Astrocyte (in vitro differentiated cells and primary cell): ENCODE measurements at regions not wholly inside any gene's neighbourhood (a gene's known extent, or its start where the extent isn't known, plus 50 kb on each side); places are given as distances from the start of the nearest gene placed in this dataset.

ENCODE experiments used
- EZH2 ChIP-seq: IDR thresholded peaks from 2 replicates; pipeline ENCODE4 v1.6.1; 2012; ENCODE audit warnings: mild to moderate bottlenecking, low read length, inconsistent platforms; ENCODE audit not compliant: insufficient read depth
- TF ChIP-seq, protein P1 (sequence below): IDR thresholded peaks from 2 replicates; pipeline ENCODE4 v1.5.1; 2011; ENCODE audit warnings: low read depth, mild to moderate bottlenecking, inconsistent platforms, low read length, moderate library complexity; ENCODE audit not compliant: insufficient read depth

DNA sequence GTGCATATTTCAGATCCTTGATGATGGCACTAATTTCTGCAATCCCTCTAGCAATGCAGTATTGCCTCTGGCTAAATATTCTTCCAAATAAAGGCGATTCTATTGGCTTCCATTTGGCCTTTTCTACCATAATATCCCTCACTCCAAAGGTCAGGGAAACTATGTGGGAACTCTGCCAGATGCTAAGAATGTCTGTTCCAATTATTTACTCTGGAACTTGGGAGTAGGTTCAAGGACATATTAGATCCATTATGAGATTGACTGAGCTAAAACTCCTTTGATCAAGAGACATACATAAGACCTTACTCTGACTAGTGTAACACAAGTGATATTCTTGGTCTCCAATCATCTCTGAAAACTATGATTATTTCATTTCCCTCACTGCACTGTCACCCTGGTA is 674.5 kb upstream of the NECTIN3 start:
- TF ChIP-seq, protein P1, sequence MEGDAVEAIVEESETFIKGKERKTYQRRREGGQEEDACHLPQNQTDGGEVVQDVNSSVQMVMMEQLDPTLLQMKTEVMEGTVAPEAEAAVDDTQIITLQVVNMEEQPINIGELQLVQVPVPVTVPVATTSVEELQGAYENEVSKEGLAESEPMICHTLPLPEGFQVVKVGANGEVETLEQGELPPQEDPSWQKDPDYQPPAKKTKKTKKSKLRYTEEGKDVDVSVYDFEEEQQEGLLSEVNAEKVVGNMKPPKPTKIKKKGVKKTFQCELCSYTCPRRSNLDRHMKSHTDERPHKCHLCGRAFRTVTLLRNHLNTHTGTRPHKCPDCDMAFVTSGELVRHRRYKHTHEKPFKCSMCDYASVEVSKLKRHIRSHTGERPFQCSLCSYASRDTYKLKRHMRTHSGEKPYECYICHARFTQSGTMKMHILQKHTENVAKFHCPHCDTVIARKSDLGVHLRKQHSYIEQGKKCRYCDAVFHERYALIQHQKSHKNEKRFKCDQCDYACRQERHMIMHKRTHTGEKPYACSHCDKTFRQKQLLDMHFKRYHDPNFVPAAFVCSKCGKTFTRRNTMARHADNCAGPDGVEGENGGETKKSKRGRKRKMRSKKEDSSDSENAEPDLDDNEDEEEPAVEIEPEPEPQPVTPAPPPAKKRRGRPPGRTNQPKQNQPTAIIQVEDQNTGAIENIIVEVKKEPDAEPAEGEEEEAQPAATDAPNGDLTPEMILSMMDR, result no peak
- no peak for TF ChIP-seq EZH2
